ENCODE measurements at regions not wholly inside any gene's neighbourhood (a gene's known extent, or its start where the extent isn't known, plus 50 kb on each side); places are given as distances from the start of the nearest gene placed in this dataset.

DNA sequence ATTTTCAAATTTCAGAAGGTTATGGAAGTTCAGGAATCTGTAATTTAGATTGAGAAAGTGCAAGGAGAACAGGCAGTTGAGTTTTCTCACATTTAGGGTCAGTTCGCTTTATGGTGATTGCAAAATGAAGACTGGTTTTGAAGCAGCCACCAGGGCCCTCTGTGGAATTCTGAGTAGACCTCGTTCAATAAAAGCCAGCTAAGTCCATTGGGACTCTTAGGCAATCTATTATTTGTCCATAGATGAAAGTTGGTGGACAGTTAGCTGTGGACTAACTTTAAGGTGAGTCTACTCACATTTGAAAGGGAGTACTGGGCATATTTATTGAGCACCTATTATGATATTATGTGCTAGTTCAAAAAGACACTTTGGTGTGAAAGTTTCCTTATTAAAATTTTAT, 266.3 kb upstream of the LINC00305 start:
- TF ChIP-seq, protein P1, sequence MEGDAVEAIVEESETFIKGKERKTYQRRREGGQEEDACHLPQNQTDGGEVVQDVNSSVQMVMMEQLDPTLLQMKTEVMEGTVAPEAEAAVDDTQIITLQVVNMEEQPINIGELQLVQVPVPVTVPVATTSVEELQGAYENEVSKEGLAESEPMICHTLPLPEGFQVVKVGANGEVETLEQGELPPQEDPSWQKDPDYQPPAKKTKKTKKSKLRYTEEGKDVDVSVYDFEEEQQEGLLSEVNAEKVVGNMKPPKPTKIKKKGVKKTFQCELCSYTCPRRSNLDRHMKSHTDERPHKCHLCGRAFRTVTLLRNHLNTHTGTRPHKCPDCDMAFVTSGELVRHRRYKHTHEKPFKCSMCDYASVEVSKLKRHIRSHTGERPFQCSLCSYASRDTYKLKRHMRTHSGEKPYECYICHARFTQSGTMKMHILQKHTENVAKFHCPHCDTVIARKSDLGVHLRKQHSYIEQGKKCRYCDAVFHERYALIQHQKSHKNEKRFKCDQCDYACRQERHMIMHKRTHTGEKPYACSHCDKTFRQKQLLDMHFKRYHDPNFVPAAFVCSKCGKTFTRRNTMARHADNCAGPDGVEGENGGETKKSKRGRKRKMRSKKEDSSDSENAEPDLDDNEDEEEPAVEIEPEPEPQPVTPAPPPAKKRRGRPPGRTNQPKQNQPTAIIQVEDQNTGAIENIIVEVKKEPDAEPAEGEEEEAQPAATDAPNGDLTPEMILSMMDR (conservative IDR thresholded peaks at IDR 0.05): no peak
- no peak for TF ChIP-seq EZH2 (IDR thresholded peaks at IDR 0.05; ENCODE audit: low read depth)

All from PC-9 (cell line).